Activated T-cell treated with anti-CD3 and anti-CD28 coated beads, Interleukin-2, amount 50 U/mL, for 72 hours (primary cell): ENCODE measurements at regions not wholly inside any gene's neighbourhood (a gene's known extent, or its start where the extent isn't known, plus 50 kb on each side); places are given as distances from the start of the nearest gene placed in this dataset.
A peak's percentile ranks its signal among the peaks of the same experiment; 100 is the strongest.

ENCODE experiments used
- ATAC-seq, 2 donors: fragments of 150-1000 bp; cut with Tn5 transposase; replicated peaks in 1 of 2; 2 replicates each; pipeline ENCODE4 v1.10.0; 2021; ENCODE audit warnings: moderate library complexity in 2 of 2, mild to moderate bottlenecking in 1 of 2
- DNase-seq, 2 donors: peaks; one replicate each; pipeline ENCODE4 v3.0.0; 2021 to 2022; ENCODE audit warnings: mixed read lengths in 1 of 2
- H3K27ac Mint-ChIP-seq: one replicate; pipeline ENCODE4 v1.8.0; 2022; ENCODE audit warnings: mild to moderate bottlenecking, moderate library complexity, mixed read lengths
- H3K27me3 Mint-ChIP-seq: one replicate; pipeline ENCODE4 v1.8.0; 2022; ENCODE audit warnings: low read depth, mixed read lengths
- H3K36me3 Mint-ChIP-seq, 2 donors: one replicate each; pipeline ENCODE4 v1.8.0; 2022; ENCODE audit warnings: mixed read lengths in 2 of 2, mild to moderate bottlenecking in 1 of 2; ENCODE audit not compliant: insufficient read depth in 2 of 2
- H3K4me1 Mint-ChIP-seq: one replicate; pipeline ENCODE4 v1.8.0; 2022; ENCODE audit warnings: low read depth, mixed read lengths
- H3K4me3 Mint-ChIP-seq, 2 donors: one replicate each; pipeline ENCODE4 v1.8.0; 2022; ENCODE audit warnings: mild to moderate bottlenecking in 2 of 2, mixed read lengths in 2 of 2, moderate library complexity in 2 of 2
- H3K9me3 Mint-ChIP-seq, 2 donors: one replicate each; pipeline ENCODE4 v1.8.0; 2022; ENCODE audit warnings: mixed read lengths in 2 of 2

- no peaks in the 10 kb centered on the region for H3K9me3 Mint-ChIP-seq
- peak overlapping the region in 1 of 2 donors; percentile 16 for H3K4me3 Mint-ChIP-seq
- peaks cover 60% of the 10 kb centered on the region for H3K4me1 Mint-ChIP-seq
- DNase-seq (no peak), ATAC-seq (no peak)
- H3K27me3 Mint-ChIP-seq = peaks cover 43% of the 10 kb centered on the region
- H3K36me3 Mint-ChIP-seq = no peaks in the 10 kb centered on the region
- H3K27ac Mint-ChIP-seq = no peak overlapping the region
Observed at GRCh38 chr5:159410480-159410879, 80.2 kb upstream of the IL12B start.

- peaks cover 40% of the 10 kb centered on the region for H3K27me3 Mint-ChIP-seq
- no peak overlapping the region for H3K4me3 Mint-ChIP-seq
- no peaks in the 10 kb centered on the region for H3K9me3 Mint-ChIP-seq
- no peaks in the 10 kb centered on the region for H3K36me3 Mint-ChIP-seq
- ATAC-seq = no peak
- no peak overlapping the region for H3K27ac Mint-ChIP-seq
- H3K4me1 Mint-ChIP-seq = peaks cover 60% of the 10 kb centered on the region
- no peak for DNase-seq
Observed at GRCh38 chr5:159411115-159411514, 80.8 kb upstream of the IL12B start.

- peaks cover 28% of the 10 kb centered on the region for H3K27me3 Mint-ChIP-seq
- H3K36me3 Mint-ChIP-seq = no peaks in the 10 kb centered on the region
Observed at GRCh38 chr5:159412284-159413046, 82.2 kb upstream of the IL12B start.

GRCh38 chr5:159414021-159414420 is 83.7 kb upstream of the IL12B start:
- H3K27me3 Mint-ChIP-seq = peaks cover 12% of the 10 kb centered on the region
- no peaks in the 10 kb centered on the region for H3K36me3 Mint-ChIP-seq
- no peak overlapping the region for H3K4me3 Mint-ChIP-seq
- peaks cover 51% of the 10 kb centered on the region for H3K4me1 Mint-ChIP-seq
- H3K9me3 Mint-ChIP-seq = peaks cover 0 to 2% of the 10 kb centered on the region in 2 donors
- H3K27ac Mint-ChIP-seq = no peak overlapping the region
- ATAC-seq (no peak), DNase-seq (no peak)

More at GRCh38 chr5:159412284-159413046, 82.2 kb upstream of the IL12B start:
- Mint-ChIP-seq H3K9me3 (peaks cover 0 to under 1% of the 10 kb centered on the region in 2 donors), H3K4me1 (peaks cover 60% of the 10 kb centered on the region), H3K4me3 (peak overlapping the region in 1 of 2 donors; percentile 9), H3K27ac (no peak overlapping the region)
- DNase-seq = peak; percentile 57 to 64
- ATAC-seq = peak; percentile 76 to 81

- no peak for ATAC-seq
Observed at GRCh38 chr5:159415301-159415937, 85.1 kb upstream of the IL12B start.

GRCh38 chr5:159416438-159416837 is 86.2 kb upstream of the IL12B start:
- Mint-ChIP-seq H3K27me3 (peaks cover 14% of the 10 kb centered on the region), H3K4me3 (no peak overlapping the region), H3K9me3 (peaks cover 0 to 2% of the 10 kb centered on the region in 2 donors), H3K4me1 (peaks cover 26% of the 10 kb centered on the region), H3K36me3 (peaks cover 0 to 2% of the 10 kb centered on the region in 2 donors), H3K27ac (no peak overlapping the region)
- DNase-seq = no peak
- ATAC-seq = no peak

More at GRCh38 chr5:159415301-159415937, 85.1 kb upstream of the IL12B start:
- no peak overlapping the region for H3K27ac Mint-ChIP-seq
- DNase-seq = no peak
- peaks cover 0 to 2% of the 10 kb centered on the region in 2 donors for H3K36me3 Mint-ChIP-seq
- H3K4me3 Mint-ChIP-seq = no peak overlapping the region
- peaks cover 37% of the 10 kb centered on the region for H3K4me1 Mint-ChIP-seq
- H3K27me3 Mint-ChIP-seq = peaks cover 17% of the 10 kb centered on the region
- peaks cover 0 to 2% of the 10 kb centered on the region in 2 donors for H3K9me3 Mint-ChIP-seq

- H3K9me3 Mint-ChIP-seq = peaks cover 0 to 2% of the 10 kb centered on the region in 2 donors
- H3K4me1 Mint-ChIP-seq = peaks cover 19% of the 10 kb centered on the region
- DNase-seq (no peak), ATAC-seq (no peak)
- peaks cover 0 to 2% of the 10 kb centered on the region in 2 donors for H3K36me3 Mint-ChIP-seq
- peaks cover 14% of the 10 kb centered on the region for H3K27me3 Mint-ChIP-seq
- H3K4me3 Mint-ChIP-seq = no peak overlapping the region
- no peak overlapping the region for H3K27ac Mint-ChIP-seq
Observed at GRCh38 chr5:159417170-159417569, 86.9 kb upstream of the IL12B start.

- Mint-ChIP-seq H3K9me3 (peaks cover 0 to 2% of the 10 kb centered on the region in 2 donors), H3K36me3 (peaks cover 0 to 2% of the 10 kb centered on the region in 2 donors), H3K27me3 (peaks cover 13% of the 10 kb centered on the region), H3K4me3 (no peak overlapping the region), H3K27ac (no peak overlapping the region), H3K4me1 (no peaks in the 10 kb centered on the region)
- ATAC-seq = no peak
- peak in 1 of 2 donors; percentile 9 for DNase-seq
Observed at GRCh38 chr5:159419576-159419975, 89.3 kb upstream of the IL12B start.

GRCh38 chr5:159420940-159421339 is 90.7 kb upstream of the IL12B start:
- H3K9me3 Mint-ChIP-seq = peaks cover 0 to 2% of the 10 kb centered on the region in 2 donors
- H3K4me1 Mint-ChIP-seq = peaks cover 5% of the 10 kb centered on the region
- DNase-seq = no peak
- peaks cover 0 to 2% of the 10 kb centered on the region in 2 donors for H3K36me3 Mint-ChIP-seq
- no peak overlapping the region for H3K4me3 Mint-ChIP-seq
- peaks cover 7% of the 10 kb centered on the region for H3K27me3 Mint-ChIP-seq
- no peak overlapping the region for H3K27ac Mint-ChIP-seq
- ATAC-seq = no peak

- Mint-ChIP-seq H3K27me3 (peaks cover 7% of the 10 kb centered on the region), H3K36me3 (peaks cover 0 to 2% of the 10 kb centered on the region in 2 donors), H3K27ac (no peak overlapping the region), H3K4me3 (no peak overlapping the region), H3K9me3 (peaks cover 0 to 2% of the 10 kb centered on the region in 2 donors), H3K4me1 (peaks cover 19% of the 10 kb centered on the region)
- ATAC-seq (no peak), DNase-seq (no peak)
Observed at GRCh38 chr5:159422361-159422760, 92.1 kb upstream of the IL12B start.

- H3K4me1 Mint-ChIP-seq = peaks cover 24% of the 10 kb centered on the region
- no peak overlapping the region for H3K4me3 Mint-ChIP-seq
- peaks cover 0 to 2% of the 10 kb centered on the region in 2 donors for H3K36me3 Mint-ChIP-seq
- H3K27me3 Mint-ChIP-seq = peaks cover 7% of the 10 kb centered on the region
- no peaks in the 10 kb centered on the region for H3K9me3 Mint-ChIP-seq
- DNase-seq (no peak), ATAC-seq (no peak)
- H3K27ac Mint-ChIP-seq = no peak overlapping the region
Observed at GRCh38 chr5:159422910-159423309, 92.6 kb upstream of the IL12B start.

GRCh38 chr5:159424123-159424522 is 93.8 kb upstream of the IL12B start:
- Mint-ChIP-seq H3K27me3 (peaks cover 10% of the 10 kb centered on the region), H3K4me1 (peaks cover 27% of the 10 kb centered on the region), H3K27ac (no peak overlapping the region), H3K36me3 (peaks cover 0 to 2% of the 10 kb centered on the region in 2 donors), H3K9me3 (no peaks in the 10 kb centered on the region), H3K4me3 (no peak overlapping the region)
- ATAC-seq (peak in 1 of 2 donors; percentile 39), DNase-seq (no peak)

GRCh38 chr5:159426694-159427093 is 96.4 kb upstream of the IL12B start:
- no peak overlapping the region for H3K27ac Mint-ChIP-seq
- peaks cover 13% of the 10 kb centered on the region for H3K27me3 Mint-ChIP-seq
- no peak for DNase-seq
- H3K9me3 Mint-ChIP-seq = no peaks in the 10 kb centered on the region
- H3K36me3 Mint-ChIP-seq = no peaks in the 10 kb centered on the region
- peaks cover 27% of the 10 kb centered on the region for H3K4me1 Mint-ChIP-seq
- H3K4me3 Mint-ChIP-seq = no peak overlapping the region
- ATAC-seq = peak; percentile 55
